Astrocyte of the cerebellum (primary cell): ENCODE measurements at regions not wholly inside any gene's neighbourhood (a gene's known extent, or its start where the extent isn't known, plus 50 kb on each side); places are given as distances from the start of the nearest gene placed in this dataset.

Experiments
- DNase-seq: peaks from one replicate; pipeline ENCODE4 v3.0.0-alpha.2; 2011; ENCODE audit warnings: low read depth
- H3K4me3 ChIP-seq: 2 replicates; pipeline ENCODE4 v1.5.1; 2011; ENCODE audit warnings: mild to moderate bottlenecking, low read depth, low read length, moderate library complexity
- CTCF ChIP-seq: IDR thresholded peaks from 2 replicates; pipeline ENCODE4 v1.5.1; 2012; ENCODE audit warnings: low read length, low read depth, moderate library complexity, mild to moderate bottlenecking; ENCODE audit errors: missing control alignments
- in situ Hi-C: cut with HindIII; loops from 2 replicates; pipeline ENCODE4 v1.10.0; 2017; ENCODE audit warnings: low sequenced_read_pairs

DNA sequence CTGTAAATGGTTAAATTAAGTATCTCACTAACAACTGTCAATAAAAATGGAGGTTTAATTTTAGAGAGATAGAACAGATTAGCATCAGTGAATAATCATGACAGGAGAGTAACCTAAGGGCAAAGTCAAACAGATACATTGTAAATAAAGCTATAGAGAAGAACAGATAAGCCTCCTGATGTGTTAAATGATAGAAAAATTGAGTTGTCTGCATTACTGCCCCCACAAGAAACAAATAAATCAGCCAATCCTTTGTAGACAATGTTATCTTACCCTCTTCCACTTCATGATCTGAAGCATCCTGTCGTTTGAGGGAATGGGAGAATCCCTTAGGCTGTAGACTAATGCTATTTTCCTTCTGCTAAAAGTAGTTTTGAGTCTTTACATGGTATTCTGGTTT, 147.8 kb downstream of the PCDH18 start:
- no peak for TF ChIP-seq CTCF
- in situ Hi-C loops = no loop called here
- DNase-seq = no peak
- H3K4me3 ChIP-seq = no peak overlapping the region

DNA sequence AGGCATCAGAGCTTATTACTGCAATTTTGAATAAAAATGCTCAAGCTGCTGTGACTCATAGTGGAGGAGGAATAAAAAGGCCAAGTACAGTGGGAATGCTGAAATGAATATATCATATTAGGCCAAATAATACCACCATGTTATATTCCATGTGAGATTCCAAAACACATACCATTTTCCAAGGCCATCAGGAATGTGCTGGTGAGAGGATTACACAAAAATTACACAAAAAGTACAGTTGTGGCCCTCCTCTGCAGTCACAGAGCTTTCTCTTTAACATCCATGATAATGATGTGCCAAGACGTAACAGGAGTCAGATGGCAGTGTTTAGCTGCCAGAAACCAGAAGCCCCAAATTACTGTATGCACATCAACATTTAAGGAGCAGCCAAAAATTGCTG, 153.5 kb downstream of the PCDH18 start:
- DNase-seq = no peak
- in situ Hi-C loops = no loop called here
- no peak for TF ChIP-seq CTCF
- H3K4me3 ChIP-seq = no peak overlapping the region

DNA sequence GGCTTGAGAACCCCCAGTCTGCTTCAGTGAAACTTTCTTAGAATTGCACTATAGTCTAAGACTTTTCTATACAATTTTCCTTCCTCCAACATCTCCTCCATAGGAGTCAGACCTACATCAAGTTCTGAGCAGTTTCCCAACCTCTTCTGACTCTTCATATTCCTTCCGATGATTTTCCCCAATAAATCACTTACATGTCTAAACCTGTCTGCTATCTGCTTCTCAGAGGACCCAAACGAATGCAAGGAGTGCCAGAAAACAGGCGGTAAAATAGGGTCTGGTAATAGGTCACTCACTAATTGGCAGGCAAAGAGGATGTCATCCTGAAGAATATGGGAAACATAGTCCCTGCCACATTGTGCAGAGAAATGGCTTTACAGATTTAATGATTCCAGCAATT, 153.9 kb downstream of the PCDH18 start:
- in situ Hi-C loops = no loop called here
- H3K4me3 ChIP-seq = no peak overlapping the region
- no peak for DNase-seq
- no peak for TF ChIP-seq CTCF

GRCh38 chr4:137376312-137376711, 156.0 kb downstream of the PCDH18 start:
- DNase-seq = no peak
- no peak for TF ChIP-seq CTCF
- H3K4me3 ChIP-seq = no peak overlapping the region
- in situ Hi-C loops = no loop called here

DNA sequence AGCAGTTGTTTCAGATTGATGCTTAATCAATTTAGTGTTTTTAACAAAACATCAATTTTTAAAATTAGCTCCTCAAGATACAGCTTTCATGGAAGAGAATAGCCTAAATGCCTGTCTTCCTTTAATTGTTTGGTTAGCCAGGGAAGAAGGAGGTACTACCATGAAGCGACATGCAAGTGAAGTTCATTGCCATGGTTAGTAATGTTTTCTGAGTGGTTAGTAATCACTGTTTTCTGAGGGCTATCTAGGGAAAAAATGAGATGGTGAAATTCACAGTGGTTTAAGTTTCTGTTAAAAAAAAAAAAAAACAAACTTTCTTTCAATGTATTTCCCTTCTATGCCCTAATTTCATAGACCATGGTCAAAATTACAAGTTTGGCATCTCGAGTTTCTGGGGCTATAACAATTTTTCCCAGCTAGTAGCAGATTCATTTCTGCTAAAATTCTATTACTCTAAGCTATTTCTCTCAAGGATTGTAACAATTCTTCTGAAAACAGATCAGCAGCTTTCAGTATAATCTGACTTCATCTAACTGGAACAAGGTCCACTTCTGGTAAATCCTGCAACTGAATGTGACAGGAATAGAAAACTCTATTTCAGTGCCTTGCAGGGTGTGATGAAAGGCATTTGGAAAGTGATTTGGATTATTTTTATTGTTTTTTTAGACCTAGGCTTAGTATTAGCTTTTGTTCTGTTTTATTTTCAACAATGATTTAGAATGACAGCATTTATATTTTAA, 157.0 kb downstream of the PCDH18 start:
- H3K4me3 ChIP-seq = no peak overlapping the region
- TF ChIP-seq CTCF = no peak
- in situ Hi-C loops = no loop called here
- no peak for DNase-seq

GRCh38 chr4:137370679-137371078, 161.6 kb downstream of the PCDH18 start:
- in situ Hi-C loops = no loop called here
- no peak for TF ChIP-seq CTCF
- H3K4me3 ChIP-seq = no peak overlapping the region
- DNase-seq = no peak

GRCh38 chr4:137370206-137370633, 162.1 kb downstream of the PCDH18 start:
- in situ Hi-C loops = no loop called here
- peak; percentile 24 for DNase-seq
- TF ChIP-seq CTCF = no peak
- no peak overlapping the region for H3K4me3 ChIP-seq
